CD4-positive, alpha-beta T cell treated with Interferon alpha-2 for 1 hour (primary cell): ENCODE measurements at regions not wholly inside any gene's neighbourhood (a gene's known extent, or its start where the extent isn't known, plus 50 kb on each side); places are given as distances from the start of the nearest gene placed in this dataset.
A peak's percentile ranks its signal among the peaks of the same experiment; 100 is the strongest.

ENCODE experiments used
- DNase-seq, 2 donors: peaks; one replicate each; pipeline ENCODE4 v3.0.0-alpha.2; 2020 to 2022

DNA sequence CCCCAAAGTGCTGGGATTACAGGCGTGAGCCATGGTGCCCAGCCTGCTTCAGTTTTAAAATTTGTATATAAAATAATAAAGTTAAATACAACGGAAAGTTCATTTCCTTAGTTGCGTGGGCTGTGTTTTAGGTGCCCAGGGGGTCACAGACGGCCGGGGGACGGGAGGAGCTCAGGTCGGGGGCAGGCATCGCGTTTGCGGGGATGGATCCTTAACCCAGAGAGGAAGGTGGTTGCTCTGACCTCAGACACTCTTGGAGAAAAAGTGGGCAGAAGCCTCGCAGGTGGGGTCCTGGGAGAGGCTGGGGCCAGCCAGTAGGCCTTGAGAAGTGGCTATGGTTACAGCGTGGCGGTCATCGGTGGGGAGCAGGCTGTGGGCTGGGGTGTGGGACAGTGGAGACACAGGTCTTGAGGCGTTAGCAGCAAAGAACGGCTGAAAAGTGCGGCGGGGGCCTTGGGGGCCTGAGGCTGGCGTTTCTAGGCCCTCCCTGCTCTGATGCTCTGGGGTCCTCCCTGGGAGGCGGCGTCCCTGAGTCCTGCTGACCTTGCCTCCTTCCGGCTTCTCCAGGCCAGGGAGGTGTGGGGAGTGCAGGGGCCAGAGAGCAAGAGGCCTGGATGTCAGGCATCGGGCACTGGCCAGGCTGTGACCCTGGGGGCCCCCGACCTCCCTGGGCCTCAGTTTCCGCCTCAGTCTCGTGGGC lies 54.4 kb downstream of the UNCX start:
- DNase-seq = no peak

- no peak for DNase-seq
These were observed 55.1 kb downstream of the UNCX start for GRCh38 chr7:1287752-1288201.

GRCh38 chr7:1288390-1288995 lies 55.8 kb downstream of the UNCX start:
- no peak for DNase-seq

DNA sequence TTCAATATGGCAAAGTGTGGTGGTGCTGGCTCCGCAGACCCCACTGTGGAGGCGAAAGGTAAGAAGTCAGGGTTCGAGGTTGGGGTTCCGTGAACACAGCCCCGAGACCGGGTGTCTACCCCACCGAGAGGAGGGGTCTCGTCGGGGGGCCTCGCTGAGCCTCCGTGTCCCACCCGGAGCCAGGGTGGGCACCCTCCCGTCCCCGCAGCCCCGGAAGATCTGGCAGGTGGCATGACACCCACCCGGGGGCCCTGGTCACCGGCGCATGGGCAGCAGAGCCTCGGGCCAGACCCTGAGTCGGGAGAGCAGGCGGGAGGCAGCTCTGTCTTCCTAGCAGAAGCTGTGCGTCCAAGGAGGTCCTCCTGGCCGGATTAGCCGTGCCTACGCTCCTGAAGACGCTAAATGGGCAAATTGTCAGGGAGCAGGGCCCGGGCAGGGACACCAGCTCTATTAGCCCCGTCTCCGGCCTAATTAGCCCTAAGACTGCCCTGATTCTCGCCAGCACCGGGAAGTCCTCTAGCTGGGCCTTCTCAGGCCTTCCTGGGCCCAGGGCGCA lies 56.4 kb downstream of the UNCX start:
- DNase-seq = no peak

DNA sequence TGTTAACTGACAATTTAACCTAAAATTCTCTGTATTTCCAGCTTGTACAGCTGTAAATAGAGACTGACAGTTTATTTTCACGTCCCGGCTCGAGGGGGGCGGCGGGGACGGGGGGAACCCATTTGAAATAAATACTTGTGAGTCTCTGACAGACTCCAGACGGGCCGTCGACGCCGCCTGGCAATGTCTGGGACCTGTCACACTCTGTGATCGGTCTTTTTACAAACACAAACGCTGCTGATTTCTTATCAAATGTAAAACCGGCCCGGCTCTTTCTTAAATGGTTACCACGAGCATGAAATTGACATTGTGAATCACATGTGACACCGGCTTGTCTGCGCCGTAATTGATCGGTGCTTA lies 57.0 kb downstream of the UNCX start:
- no peak for DNase-seq

DNA sequence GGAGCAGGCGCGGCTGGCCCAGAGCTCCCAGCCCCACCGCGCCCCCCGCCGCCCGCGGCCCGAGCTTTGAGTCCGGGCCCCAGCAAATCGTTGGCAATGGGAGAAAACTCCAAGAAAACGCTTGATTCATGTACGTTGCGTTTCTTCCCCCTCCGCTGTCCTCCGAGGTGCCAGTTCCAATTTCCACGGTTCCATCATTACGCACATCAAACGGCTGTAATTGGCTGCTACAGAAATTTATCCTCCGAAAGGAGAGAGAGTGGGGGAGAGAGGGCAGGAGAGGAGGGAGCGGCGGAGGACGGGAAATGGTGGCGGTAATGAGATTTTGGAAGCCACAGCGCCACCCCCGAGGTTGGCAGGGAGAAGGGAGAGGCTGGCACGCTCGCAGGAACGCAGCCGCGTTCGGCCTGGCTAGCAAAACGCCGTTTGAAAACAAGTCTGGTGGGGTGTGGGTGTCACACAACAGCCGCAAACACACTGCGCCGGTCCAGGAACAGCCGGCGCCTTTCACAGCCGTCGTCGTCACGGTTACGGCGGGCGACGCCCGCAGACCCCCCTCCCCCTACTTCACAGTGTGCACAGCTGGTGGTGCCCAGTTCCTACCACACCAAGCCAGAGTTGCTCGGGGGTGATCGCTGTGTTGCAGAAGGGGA lies 57.5 kb downstream of the UNCX start:
- DNase-seq = peak; percentile 24 to 50

- DNase-seq = no peak
These were observed 58.1 kb downstream of the UNCX start for GRCh38 chr7:1290679-1291356.

DNA sequence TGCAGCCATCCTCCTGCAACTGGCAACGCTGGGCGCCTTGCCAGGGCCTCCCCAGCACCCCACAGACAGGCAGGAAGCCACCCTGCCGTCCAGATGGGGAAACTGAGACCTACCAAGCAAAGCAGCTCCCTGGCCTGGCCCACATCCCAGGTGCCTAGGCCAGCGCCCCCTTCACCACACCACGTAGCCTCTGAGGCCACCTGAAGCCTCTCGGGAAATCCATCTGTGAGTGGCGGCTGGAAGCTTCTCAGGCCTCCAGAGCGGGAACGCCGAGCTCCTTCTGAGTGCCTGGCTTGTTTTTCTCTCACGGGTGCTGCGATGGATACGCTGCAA lies 58.7 kb downstream of the UNCX start:
- no peak for DNase-seq

DNA sequence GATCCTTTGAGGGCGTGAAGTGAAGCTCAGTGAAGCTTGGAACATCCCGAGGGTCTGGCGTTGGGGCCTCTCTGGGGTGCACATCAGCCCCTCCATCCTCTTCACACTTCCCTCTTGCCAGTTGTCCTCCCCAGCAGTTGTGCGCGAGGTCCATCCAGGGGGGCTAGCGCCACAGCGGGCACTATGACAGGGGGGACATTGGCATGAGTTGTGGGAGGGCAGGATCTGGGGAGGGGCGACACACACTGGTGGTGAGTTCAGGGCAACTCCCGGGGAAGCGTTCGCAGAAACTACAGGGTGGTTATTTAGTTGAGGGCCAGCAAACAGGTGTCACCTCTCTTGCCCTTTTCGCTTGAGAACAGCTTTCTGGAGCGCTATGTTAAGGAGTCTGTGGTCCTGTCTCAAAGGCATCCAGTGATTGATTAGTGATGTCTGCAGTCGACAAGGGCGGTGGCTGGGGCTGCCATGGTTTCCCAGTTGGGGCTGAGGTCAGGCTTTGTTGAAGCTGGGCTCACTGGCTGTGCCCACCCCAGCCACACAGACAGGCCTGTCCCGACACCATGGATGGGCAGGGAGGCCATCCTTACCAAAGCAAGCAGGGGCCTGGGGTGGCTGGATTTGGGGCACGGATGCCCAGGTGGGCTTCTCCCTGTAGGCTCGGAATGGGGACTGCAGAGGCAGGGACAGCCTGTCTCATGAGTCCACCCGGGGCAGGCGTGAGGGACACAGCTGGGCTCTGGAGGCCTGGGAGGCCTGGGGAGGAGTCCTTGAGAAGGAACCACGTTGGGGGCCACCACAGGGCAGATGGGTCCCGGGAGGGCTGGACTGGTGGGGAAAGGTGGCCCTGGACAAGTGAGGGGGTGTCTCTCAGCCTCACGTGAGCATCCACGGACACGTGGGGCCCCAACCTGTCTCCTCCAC lies 59.4 kb downstream of the UNCX start:
- no peak for DNase-seq

DNA sequence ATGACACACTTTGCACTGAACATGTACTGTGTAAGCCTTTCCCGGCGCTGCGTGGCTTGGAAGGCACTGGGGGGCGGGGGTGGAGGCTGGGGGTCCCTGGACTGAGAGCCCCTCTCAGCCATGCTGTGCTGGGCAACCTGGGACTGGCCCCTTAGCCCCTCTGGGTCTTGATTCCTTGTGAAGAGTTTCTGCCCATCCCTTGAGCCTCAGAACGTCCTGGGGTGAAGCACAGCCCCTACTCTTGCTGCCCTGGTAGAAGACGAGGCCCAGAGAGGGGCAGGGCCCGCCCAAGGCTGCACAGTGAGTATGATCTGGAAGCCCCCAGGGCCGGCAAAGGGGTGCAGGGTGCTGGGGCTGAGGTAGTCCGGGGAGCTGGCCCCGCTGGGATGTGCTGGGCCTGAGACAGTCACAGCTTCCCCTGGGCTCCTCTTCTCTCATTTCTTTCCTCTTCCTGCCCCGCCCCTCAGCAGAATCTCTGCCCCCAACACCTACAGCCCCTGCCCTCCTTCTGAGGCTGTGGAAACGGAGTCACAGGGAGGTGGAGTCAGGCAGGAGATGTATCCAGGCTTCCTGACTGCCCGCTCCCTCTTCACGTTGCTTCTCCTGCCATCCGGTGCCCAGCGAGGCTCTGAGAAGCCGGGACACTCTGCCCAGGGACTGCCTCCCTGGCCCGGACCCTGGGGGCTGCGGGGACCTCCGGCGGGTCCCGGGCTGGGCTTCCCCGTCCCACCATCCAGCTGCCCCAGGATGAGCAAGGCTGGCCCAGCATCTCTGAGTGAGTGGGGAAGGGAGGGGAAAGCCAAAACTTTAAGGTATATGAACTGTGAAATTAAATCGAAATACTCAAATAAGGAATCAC lies 60.5 kb downstream of the UNCX start:
- no peak for DNase-seq

- DNase-seq = no peak
These were observed 61.3 kb downstream of the UNCX start for GRCh38 chr7:1293950-1294411.

DNA sequence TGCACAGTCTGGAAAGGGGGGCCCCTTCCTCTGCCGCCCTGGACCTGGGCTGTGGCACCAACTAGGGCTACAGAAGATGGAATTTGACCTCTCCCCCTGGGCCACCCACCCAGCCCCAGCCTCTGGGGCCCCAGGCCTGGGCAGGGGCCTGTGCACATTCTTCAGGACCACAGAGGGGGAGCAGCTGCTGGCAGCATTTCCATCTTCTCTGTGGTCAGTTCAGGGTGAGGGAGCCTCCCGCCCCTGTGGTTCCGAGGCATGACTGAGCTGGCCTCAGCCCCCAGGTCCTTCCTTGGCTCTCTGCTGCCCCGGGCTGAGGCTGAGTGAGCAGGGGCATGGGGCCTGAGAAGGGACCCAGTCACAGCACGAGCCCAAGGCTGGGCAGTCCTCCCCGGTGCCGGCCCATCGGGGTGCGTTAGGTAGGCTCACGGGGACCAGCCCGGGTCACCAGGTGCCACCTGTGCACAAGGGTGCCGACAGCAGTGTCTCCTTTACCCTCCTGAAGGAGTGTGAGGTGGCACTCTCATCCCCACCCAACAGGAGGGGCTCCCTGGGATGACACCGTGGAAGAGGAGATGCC lies 63.2 kb downstream of the UNCX start:
- no peak for DNase-seq

- no peak for DNase-seq
These were observed 63.8 kb downstream of the UNCX start for GRCh38 chr7:1296356-1296981.

- no peak for DNase-seq
These were observed 64.6 kb downstream of the UNCX start for GRCh38 chr7:1297017-1297960.

DNA sequence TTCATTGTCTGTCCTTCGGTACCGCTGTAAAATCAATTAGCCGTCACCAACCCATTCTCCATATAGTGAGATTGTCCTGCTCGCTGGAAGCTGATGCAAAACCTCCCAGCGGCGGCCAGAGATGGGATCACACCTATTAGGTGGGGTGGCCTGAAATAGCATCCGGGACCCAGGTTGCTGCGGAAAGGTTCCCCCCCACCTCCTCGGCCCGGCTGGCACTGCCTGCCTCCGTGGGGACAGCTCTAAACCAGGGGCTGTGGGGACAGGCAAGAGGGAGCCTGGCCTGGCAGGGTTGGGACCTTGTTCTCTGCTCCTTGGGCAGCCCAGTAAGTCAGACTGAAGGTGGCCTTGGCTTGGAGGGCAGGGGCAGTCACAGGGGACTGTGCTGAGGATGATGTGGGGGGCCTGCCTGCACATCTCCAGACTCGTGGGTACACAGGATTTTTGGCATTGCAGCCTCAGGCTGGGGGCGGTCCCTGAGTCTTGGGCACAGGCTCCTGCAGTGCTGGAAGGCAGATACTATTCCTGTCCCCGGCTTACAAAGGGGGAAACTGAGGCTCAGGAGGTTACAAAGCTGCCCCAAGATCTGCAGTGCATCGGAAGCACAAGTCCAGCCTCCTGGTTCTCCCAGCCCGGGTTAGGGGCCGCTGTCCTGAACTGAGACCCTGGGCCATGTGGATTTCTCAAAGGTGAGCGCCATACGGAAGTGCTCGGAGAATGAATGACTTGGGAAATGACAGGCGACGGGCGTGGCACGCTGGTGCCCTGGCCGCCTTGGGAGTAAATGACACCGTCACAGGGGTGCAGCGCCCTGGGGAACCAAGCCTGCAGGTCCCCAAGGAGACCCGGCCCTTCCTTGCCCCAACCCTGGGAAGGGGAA lies 65.6 kb downstream of the UNCX start:
- no peak for DNase-seq

- DNase-seq = no peak
These were observed 66.5 kb downstream of the UNCX start for GRCh38 chr7:1298931-1299885.

DNA sequence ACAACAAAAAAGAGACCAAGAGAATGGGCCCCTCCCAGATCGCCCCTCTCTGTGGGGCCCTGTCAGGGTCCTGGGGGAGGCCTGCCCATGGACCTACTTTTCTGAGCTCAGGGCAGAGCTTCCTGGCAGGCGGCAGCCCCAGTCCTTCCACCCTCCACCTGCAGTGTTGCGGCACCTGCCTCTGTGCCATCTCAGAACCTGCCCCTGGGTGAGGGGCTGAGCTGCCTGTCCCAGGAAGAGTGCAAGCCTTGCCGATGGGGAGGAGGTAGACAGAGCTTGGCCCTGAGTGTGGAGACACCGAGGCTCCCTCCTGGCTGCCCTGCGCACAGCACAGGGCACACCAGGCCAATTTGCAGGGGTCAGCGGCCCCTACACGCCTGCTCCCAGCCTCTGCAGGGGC lies 67.5 kb downstream of the UNCX start:
- no peak for DNase-seq
